ENCODE measurements at regions not wholly inside any gene's neighbourhood (a gene's known extent, or its start where the extent isn't known, plus 50 kb on each side); places are given as distances from the start of the nearest gene placed in this dataset.
"Not testable (repeated sequence)": the region's sequence is repeated elsewhere in the genome, so short reads cannot be mapped to it uniquely, and the experiment has no call there.

DNA sequence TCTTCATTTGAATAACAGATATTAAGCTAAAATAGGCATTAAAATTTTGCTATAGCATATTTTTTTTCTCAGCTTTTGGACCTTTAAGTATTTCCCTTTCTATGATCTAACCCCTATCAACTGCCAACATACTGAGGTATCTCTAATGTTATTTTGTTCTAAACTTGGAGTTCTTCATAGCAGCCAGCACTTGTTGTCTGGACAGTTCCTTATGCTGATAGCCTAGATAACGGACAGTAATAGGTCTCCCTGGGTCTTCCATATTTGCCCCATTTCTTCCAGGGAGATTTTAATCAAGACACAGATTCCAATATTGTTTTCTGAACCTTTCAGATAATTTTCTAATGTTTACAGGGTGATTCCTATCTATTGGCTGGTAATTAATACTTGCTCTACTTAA lies 475.8 kb upstream of the MAP2 start:
- no peak for DNase-seq

DNA sequence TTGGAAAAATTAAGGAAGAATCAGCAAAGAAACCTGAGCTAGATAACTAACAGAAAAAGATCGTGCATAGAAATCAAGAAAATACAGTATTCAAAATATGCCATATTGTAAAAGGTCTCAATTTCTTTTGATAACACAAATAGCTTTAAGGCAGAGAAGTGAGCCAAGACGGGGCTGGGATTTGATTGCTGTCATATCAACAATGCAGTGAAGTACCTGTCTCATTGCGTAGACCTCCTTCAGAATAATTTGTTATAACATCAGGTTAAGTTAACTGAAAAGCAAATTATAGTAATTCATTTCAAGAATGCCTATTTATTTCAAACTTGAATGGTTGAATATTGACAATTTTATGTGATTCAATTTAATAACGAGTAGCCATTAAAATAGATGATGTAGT lies 453.8 kb upstream of the MAP2 start:
- no peak for DNase-seq

DNA sequence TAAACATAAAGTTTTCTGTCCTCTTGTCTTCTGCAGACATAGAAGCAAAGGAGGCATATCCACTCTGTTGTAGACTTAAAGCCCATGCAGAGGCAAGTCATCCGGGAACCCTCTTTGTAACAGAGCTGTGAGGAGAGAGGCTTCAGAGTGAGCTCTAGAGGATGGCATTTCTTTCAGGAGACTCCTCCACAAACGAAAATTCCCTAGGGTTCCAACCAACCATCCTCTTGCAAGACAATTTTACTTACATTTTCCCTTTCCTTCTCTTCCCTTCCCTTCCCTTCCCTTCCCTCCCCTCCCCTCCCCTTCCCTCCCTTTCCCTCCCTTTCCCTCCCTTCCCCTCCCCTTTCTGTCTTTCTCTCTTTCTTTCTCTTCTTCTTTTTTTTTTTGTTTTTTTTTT lies 446.3 kb upstream of the MAP2 start:
- no peak for DNase-seq

DNA sequence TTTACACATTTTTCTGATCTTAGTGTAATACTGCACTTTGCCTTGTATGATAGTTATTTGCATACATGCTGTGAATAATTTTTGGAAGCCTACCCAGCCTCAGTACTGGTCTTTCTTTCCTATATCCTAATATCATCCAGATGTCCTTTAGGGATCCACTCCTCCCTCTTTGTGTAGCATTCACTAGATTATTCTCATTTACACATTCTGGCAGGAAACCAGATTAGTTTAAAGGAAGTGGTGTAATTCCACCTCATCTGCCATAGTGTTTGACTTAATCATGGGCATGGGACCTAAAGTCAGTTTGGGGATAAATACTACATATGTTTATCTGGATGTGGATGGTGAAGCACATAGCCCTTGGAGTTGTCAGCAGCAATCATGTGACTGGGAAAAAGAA lies 444.9 kb upstream of the MAP2 start:
- DNase-seq, result no peak

DNA sequence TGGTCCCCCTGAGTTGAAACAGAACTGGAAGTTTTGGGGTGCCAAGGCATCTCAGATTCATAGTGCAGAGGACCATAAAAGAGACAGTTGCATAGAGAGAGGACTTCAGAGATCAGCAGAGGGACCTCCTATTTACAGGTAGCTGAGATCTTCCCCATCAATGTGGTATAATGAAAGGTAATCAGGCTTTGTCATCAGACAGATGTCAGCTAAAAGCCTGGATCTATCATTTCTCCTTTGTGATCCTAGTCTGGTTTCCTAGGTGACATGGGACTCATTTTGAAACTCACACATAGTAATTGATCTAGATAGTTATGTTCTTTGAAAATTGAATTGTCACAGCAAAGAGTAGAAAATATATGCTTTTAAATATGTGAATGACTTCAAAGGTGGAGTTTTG lies 443.5 kb upstream of the MAP2 start:
- DNase-seq, result no peak

DNA sequence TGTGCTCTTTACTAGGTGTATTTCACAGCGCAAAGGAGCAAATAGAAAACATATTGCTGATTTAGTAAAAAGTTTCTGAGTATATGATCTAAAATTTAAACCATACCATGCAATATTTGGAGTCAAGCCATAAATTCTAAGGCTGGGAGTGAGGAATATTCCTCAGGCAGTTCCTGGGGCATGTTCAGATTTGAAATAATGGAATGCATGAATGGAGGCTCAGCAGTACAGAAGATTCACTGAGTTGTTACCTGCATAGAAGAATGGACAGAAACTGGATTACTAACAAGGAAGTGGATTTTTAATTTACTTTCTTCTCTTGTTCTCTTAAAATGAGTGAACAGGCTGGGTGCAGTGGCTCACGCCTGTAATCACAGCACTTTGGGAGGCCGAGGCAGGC lies 441.0 kb upstream of the MAP2 start:
- DNase-seq, result no peak

DNA sequence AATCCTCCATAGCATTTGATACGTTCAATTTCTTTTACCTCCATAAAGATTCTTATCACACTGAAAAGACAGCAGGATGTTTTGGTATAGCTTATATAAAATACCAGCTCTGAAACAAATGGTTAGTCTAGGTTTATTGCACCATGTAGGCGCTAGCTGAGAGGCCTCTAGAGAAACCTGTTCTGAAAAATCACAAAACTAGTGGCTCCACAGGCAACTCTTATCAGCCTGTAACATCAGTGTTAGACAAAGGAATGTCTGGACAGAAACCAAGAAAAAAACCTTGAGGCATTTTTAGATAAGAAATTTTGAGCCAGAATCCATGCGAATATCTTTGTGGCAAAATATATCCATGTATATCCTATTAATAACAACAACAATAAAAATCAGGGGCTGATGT lies 440.4 kb upstream of the MAP2 start:
- no peak for DNase-seq

DNA sequence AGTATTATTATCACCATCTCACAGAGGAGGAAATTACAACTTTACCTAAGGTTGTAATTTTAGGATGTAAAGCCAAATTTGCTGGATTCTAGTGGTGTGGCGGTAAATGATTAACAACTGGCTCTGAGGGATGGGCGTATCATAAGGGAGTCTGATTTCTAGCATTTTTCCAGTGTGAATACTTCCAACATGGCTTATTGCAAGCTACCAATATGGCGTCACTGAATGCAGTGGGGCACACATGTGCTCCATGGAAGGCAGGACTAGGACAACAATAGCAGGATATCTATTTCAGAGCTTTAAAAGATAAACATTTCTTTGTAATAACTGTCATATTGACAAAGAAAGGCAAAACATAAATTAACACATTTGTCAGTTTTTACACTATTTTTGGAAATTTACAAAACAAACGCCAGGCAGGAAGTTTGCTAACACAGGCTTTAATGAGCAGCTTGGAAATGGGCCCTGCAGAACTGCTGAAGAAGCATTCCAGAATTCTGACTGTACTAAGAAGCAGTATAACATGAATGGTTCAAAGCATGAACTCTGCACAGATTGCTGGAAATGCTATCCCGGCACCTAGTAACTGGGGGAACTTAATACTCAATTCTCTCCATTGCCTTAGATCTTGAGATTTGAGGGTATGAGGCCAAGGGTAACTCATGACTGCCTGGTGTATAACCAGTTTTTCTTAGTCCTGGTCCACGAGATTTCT lies 439.3 kb upstream of the MAP2 start:
- DNase-seq, result no peak

DNA sequence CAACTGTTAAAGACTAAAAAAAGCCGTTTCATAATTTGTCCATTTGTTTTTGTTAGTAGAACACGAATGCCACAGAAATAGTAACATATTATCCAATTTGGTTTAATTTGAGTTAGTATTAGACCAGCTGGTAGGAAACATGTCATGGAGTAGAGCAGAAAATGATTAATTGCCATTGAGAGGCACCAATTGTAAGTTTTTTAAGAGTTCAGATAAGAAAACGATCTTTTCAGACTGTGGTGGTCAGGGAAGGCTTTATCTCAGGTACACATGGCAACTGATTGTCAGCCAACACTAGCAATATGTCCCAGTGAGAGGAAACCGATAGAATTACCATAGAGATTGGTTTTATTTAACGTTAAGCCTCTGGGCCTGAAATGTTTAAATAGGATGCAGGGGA lies 438.2 kb upstream of the MAP2 start:
- no peak for DNase-seq

DNA sequence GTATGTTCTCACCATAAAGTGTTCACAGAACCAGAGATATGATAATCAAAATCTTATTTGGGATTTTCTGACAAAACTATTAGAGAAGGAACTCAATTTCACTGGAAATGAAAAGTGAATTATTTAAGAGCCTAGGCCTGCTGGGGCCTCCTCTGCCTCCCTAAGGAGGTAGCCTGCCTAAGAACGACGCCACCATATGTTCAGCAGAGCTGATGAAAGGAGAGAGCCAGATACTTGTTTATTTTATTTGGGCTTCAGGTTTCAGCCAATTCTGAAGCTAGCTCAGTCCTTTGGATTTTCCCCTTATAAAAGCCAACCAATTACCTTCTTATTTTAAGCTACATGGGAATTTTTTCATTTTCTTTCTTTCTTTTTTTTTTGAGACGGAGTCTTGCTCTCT lies 433.1 kb upstream of the MAP2 start:
- DNase-seq, result no peak

DNA sequence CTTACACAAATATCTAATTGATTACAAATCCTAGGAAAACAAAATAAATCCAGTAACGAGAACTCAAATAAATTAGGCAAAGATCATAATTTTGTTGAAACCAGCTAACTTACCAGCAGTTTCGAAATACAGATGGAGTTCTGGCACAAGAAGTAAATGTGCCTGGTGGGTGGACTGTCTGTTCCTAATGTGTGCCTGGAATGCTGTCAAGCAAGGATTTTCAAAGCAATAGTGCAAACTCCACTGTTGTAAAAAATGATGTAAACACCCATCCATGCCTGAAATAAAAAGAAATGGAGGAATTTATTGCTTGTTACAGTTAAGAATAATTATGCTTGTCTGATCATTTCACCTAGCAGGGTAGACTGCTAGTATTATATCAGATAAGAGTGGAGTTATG lies 423.9 kb upstream of the MAP2 start:
- no peak for DNase-seq

DNA sequence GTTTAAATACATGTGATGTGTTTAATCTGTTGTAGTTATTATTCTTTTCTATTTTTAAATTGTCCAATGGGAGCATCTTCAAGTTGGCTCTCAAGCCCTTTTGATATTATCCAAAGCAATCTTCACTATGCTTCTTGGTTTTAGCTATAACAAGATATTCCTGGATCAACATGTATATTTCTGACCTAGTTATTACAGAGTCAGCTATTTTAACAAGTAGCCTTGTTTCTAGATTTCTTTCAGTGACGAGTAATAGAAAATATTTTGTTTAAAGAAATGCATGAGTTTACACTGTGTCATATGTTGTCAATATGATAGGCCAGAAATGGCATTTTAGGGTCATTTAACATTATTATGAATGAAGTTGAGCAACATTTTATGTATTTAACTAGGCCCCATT lies 421.8 kb upstream of the MAP2 start:
- DNase-seq, result no peak

DNA sequence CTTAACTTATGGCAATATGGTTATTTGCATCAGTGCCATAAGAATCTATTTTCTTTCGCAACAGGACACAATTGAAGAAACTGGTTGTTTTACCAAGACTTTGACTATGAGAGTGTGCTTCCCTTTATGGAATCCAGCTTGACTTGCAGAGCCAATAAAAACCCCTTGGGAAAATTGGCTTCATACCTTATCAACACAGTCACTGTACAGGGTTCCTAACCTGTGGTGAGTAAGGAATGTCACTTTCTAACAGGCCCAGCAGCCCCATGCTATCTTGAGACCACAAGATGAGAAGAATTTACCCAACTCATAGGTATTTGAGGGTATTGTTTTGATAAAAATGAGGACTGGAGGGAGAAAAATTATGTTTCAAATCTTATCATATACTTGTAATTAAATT lies 418.5 kb upstream of the MAP2 start:
- DNase-seq, result no peak

DNA sequence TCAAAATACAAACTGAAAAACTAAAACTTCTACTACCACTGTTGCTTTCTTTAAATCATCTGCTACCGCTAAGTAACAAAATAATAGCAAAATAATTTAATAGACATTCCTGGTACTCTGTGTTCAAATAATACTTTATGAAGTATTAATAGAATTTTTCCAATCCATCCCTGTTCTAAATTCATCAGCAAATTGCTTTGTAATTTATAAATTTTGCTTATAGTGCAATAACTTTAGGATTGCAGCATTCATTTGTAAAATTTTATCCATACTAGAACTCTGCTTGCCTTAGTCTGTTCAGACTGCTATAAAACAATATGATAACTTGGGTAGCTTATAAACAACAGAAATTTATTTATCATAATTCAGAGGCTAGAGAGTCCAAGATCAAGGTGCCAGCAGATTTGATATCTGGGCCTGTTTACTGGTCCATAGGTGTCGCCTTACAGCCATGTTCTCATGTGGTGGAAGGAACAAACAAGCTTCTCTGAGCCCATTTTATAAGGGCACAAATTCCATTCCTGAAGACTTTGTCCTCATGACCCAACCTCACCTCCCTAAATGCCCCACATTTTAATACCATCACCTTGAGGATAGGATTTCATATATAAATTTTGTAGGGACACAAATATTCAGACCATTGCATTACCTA lies 415.1 kb upstream of the MAP2 start:
- DNase-seq, result no peak

DNA sequence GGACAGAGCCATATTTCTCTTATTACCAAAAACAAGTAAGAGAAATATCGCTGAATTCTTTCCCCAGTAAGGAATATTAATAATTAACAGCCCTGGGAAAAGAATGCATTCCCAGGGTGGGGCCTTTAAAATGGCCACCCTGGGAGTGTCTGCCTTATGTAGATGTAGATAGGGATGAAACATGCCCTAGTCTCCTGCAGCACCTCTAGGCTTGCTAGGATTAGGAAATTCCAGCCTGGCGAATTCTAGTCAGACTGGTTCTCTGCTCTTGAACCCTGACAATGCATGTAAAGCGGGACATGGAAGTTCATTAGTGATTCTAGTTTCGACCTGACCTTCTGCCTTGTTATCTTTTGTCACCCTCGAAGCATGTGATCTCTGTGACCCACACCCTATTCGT lies 405.2 kb upstream of the MAP2 start:
- not testable (repeated sequence) for DNase-seq

DNA sequence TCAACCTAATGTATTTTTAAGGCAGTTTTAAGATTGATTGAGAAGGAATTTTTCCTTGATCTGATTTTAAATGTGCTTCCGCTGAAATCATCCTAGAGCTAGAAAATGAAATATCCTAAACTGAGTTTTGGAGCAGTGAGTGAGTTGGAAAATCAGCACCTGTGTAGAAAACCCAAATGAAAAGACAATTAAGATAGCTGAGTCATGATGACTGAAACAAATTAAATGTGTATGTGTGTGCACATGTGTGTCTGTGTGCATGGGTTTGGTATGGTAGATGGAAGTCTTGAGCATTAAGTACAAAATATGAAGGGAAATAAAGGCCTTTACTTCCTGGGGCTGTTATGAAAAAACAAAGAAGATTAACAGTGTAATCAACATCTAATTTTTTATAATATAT lies 394.6 kb upstream of the MAP2 start:
- no peak for DNase-seq

DNA sequence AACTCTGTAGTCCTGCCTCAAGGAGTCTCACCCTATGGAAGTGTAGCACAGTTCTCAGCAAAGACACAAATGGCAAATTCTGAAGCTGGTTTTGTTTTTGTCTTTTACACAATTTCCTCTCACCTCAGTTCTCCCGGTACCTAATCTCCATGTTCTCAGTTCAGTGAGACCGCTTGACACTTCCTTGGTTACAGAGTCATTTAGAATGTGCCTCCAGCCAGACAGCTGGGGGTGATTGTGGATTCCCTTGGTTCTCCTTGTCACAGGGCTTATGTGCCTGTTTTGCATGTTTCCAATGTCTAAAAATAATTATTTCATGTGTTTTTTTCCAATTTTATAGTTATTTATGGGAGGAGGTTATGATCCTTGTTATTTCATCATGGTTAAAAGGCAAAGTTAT lies 379.5 kb upstream of the MAP2 start:
- no peak for DNase-seq

DNA sequence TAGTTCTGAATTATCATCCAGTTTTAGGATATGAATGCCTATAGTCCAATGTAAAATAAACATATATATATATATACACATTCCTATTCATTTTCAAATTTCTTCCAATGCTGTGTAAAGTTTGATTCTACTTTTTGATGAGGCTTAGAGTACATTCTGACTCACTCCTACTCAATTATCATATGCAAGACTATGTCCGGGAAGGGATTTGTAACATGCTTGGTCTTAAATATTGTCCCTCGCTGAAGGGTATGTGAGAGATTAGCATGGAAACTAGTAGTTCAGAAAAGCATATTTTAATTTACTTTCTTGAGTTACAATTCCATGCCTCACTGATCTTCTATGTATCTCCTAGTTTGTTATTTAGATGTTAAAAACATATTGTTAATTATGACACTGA lies 377.7 kb upstream of the MAP2 start:
- no peak for DNase-seq

DNA sequence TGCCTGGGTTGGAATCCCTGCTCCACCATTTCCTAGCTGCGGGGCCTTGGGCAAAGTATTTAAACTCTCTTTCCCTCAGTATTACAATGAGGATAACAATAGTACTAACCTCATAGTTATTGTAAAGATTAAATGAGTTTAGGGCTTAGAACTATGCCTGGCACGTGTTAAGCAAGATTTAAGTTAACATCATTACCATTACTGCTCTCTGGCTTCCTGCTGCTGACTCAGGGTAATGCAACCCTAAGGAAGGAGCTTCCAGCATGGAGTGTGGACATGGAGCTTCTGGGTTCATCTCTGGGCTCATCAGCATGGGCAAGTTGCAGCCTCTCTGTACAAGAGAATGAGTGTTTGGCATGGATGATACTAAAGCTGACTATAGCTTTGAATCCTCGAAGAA lies 374.2 kb upstream of the MAP2 start:
- no peak for DNase-seq

DNA sequence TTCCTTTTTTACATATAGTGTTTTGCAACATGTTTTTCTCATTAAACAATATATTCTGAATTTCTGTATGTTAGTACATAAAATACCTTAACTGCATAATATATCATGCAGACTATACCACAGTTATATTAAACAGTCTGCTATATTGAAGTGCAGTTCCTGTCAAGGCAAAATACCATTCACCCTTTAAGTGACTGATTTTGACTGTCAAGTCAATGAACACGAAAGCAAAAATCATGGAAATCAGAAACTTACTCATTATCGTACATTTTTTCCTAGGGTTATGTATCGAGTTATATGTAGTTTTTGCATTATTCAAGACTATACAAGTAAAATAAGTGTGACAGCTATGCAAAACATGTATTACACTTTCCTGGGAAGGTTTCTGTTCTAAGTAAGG lies 361.6 kb upstream of the MAP2 start:
- no peak for DNase-seq

DNA sequence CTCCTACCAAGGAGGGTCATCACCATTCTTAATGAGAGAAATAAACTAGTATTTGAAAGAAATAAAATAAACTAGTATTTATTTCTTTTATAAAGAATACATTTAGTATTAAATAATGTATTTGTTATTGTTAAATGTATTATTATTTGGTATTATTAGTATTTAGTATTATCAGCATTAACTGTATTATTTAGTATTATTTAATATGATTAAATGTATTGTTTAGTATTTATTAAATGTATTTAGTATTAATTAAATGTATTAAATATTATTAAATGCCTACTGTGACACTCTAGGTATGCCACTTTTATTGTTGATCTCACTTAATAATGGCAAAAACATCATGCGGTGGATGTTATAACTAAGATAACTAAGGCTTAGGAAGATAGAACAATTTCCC lies 353.6 kb upstream of the MAP2 start:
- no peak for DNase-seq

DNA sequence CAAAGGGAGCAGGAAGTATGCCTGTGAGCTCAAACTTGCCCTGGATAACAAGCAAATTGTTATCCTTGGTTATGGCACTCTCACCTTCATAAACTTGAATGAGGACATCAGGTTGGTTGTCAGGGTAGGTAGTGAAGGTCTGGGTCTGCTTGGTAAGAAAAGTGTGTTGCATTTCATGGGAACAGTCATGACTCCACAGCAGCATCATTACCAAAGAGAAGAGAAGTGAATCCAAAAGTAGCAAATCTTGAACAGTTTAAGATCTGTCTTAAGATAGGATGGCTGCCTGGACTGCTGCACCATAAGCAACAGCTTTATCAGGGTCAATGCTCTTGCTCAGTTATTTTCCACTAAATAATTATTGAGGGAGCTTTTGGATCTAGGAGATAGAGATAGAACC lies 350.7 kb upstream of the MAP2 start:
- no peak for DNase-seq

DNA sequence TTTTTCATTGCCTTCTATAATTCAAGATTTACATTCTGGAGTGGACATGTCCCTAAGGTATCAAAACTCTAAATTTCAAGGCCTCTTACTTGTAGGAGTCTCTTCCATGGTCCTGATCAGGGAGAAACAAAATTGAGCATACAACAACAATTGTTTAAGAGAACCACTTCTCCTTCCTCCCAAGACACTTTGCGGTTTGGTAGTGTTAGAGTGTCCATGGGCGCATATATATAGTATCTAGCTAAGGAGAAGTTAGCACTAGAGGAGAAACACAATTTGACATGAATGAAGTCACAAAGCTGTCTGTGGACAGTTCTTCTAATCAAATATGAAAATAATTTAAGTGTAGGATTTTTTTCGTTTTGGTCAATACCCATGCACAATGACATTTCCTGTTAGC lies 349.1 kb upstream of the MAP2 start:
- no peak for DNase-seq

DNA sequence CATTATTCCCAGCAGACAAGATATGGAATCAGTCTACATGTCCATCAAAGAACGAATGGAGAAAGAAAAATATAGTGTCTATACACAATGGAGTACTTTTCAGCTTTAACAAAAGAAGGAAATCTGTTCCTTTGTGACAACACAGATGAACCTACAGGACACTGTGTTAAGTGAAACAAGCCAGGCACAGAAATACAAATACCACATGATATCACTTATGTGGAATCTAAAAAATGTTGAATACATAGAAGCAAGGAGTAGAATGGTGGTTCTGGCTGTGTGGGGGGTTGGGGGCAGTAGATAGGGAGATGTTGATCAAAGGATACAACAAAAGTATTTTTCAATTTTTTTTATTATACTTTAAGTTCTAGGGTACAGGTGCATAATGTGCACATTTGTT lies 347.7 kb upstream of the MAP2 start:
- DNase-seq, result no peak

DNA sequence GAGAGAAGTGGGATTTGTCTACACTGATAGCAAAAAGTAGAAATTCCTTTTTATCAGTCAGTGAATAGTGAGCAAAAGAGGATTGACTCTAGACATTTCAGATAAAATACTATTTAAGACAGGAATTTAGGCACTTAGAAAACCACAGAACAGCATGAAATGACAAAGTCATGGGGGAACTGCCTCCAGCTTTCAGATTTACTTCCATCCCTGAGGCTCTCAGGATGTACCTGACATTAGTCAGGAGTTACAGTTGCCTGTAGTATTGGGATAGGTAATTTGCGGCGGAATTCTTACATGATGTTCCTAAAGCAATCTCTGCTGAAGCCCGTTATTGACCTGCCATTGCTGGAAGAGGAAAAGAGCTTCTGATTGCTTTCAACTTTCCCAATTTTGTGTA lies 337.1 kb upstream of the MAP2 start:
- no peak for DNase-seq
